ENCODE measurements at regions not wholly inside any gene's neighbourhood (a gene's known extent, or its start where the extent isn't known, plus 50 kb on each side); places are given as distances from the start of the nearest gene placed in this dataset.

GRCh38 chr3:197349368-197349767 is 51.0 kb upstream of the DLG1 start:
- no peak for TF ChIP-seq CTCF (IDR thresholded peaks at IDR 0.05)
- TF ChIP-seq ESRRA (CRISPR knock-in tag; IDR thresholded peaks at IDR 0.05; ENCODE audit: borderline replicate concordance) = no peak
- TF ChIP-seq FOXK1 (CRISPR knock-in tag; IDR thresholded peaks at IDR 0.05) = no peak
- TF ChIP-seq, protein P1, sequence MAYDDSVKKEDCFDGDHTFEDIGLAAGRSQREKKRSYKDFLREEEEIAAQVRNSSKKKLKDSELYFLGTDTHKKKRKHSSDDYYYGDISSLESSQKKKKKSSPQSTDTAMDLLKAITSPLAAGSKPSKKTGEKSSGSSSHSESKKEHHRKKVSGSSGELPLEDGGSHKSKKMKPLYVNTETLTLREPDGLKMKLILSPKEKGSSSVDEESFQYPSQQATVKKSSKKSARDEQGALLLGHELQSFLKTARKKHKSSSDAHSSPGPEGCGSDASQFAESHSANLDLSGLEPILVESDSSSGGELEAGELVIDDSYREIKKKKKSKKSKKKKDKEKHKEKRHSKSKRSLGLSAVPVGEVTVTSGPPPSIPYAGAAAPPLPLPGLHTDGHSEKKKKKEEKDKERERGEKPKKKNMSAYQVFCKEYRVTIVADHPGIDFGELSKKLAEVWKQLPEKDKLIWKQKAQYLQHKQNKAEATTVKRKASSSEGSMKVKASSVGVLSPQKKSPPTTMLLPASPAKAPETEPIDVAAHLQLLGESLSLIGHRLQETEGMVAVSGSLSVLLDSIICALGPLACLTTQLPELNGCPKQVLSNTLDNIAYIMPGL (CRISPR knock-in tag; IDR thresholded peaks at IDR 0.05) = no peak
- TF ChIP-seq E2F4 (CRISPR knock-in tag; IDR thresholded peaks at IDR 0.05; ENCODE audit: borderline replicate concordance, low read depth) = no peak
- TF ChIP-seq ATF6 (CRISPR knock-in tag; IDR thresholded peaks at IDR 0.05) = no peak
- TF ChIP-seq NFE2L1 (CRISPR knock-in tag; IDR thresholded peaks at IDR 0.05) = no peak
